Fibroblast of skin of left quadriceps (primary cell): ENCODE measurements at regions not wholly inside any gene's neighbourhood (a gene's known extent, or its start where the extent isn't known, plus 50 kb on each side); places are given as distances from the start of the nearest gene placed in this dataset.

Experiments
- DNase-seq, 2 experiments: peaks; one replicate each; pipeline ENCODE4 v3.0.0-alpha.2; 2013; ENCODE audit warnings: low read depth in 2 of 2

GRCh38 chr10:75347186-75347585, 54.4 kb downstream of the ZNF503 start:
- DNase-seq, result no peak

- no peak for DNase-seq
Measured at GRCh38 chr10:75345738-75346137, 55.8 kb downstream of the ZNF503 start.

- no peak for DNase-seq
Measured at GRCh38 chr10:75344170-75344569, 57.4 kb downstream of the ZNF503 start.

GRCh38 chr10:75342397-75342796, 59.2 kb downstream of the ZNF503 start:
- DNase-seq, result no peak

GRCh38 chr10:75335983-75336382, 65.6 kb downstream of the ZNF503 start:
- no peak for DNase-seq

GRCh38 chr10:75335191-75335590, 66.4 kb downstream of the ZNF503 start:
- no peak for DNase-seq

GRCh38 chr10:75334720-75335119, 66.8 kb downstream of the ZNF503 start:
- DNase-seq, result no peak

- no peak for DNase-seq
Measured at GRCh38 chr10:75332081-75332480, 69.5 kb downstream of the ZNF503 start.

- no peak for DNase-seq
Measured at GRCh38 chr10:75331081-75331480, 70.5 kb downstream of the ZNF503 start.

GRCh38 chr10:75329190-75329745, 72.3 kb downstream of the ZNF503 start:
- no peak for DNase-seq

- no peak for DNase-seq
Measured at GRCh38 chr10:75326306-75326705, 75.3 kb downstream of the ZNF503 start.

GRCh38 chr10:75319274-75319673, 82.3 kb downstream of the ZNF503 start:
- DNase-seq, result no peak

GRCh38 chr10:75314570-75314969, 78.8 kb upstream of the COMTD1 start:
- DNase-seq, result no peak

GRCh38 chr10:75312440-75312839, 76.7 kb upstream of the COMTD1 start:
- DNase-seq, result no peak

- DNase-seq, result no peak
Measured at GRCh38 chr10:75305675-75306074, 69.9 kb upstream of the COMTD1 start.

GRCh38 chr10:75304741-75305390, 69.1 kb upstream of the COMTD1 start:
- DNase-seq, result no peak

GRCh38 chr10:75304313-75304712, 68.6 kb upstream of the COMTD1 start:
- DNase-seq, result no peak

GRCh38 chr10:75303045-75303777, 67.5 kb upstream of the COMTD1 start:
- no peak for DNase-seq

GRCh38 chr10:75302029-75302428, 66.3 kb upstream of the COMTD1 start:
- no peak for DNase-seq

GRCh38 chr10:75297021-75297599, 61.4 kb upstream of the COMTD1 start:
- no peak for DNase-seq

GRCh38 chr10:75295868-75296441, 60.2 kb upstream of the COMTD1 start:
- no peak for DNase-seq
